Jurkat, Clone E6-1 (cell line): ENCODE measurements at regions not wholly inside any gene's neighbourhood (a gene's known extent, or its start where the extent isn't known, plus 50 kb on each side); places are given as distances from the start of the nearest gene placed in this dataset.

Experiments
- DNase-seq: peaks from one replicate; pipeline ENCODE4 v3.0.0-alpha.2; 2011; ENCODE audit warnings: low read depth, low spot score
- H3K4me3 ChIP-seq: 2 replicates; pipeline ENCODE4 v1.5.1; 2011; ENCODE audit warnings: mild to moderate bottlenecking, low read length, control low read depth, moderate library complexity

DNA sequence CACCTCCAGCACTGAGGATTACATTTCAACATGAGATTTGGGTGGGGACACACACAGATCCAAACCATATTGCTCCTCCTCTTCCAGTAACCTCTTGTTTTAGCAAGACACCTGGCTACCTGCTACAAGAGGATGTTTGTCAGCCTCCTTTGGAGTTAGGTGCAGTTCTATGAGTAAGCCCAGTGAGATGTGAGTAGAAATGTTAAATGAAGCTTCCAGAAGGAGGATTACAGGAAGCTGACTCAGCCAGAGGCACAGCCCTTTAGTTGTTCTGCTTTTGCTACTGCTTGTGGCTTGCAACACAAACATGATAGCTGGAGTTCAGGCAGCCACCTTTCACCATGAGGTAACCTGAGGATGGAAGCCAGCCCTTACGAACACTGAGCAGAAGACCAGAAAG is 382.7 kb upstream of the RNF32 start:
- no peak for DNase-seq
- H3K4me3 ChIP-seq, result no peak overlapping the region

DNA sequence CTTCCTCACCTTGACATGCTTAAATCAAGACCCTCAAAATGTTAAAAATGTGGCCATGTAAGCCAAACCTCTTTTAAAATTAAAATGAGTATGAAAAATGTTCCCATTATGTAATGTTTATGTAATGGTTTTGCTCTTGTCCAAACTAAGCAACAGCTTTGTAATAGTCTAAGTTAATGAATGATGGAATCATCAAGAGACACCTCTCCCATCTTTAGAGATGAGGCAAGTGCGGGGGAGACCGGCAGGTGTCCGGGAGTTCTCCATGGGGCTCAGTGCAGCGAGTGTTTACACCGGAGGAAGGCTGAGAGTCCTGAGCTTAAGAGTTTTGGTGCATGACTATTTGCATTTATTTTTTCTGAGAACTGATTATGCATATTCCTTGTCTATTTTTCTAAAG is 384.9 kb upstream of the RNF32 start:
- no peak overlapping the region for H3K4me3 ChIP-seq
- DNase-seq, result no peak

DNA sequence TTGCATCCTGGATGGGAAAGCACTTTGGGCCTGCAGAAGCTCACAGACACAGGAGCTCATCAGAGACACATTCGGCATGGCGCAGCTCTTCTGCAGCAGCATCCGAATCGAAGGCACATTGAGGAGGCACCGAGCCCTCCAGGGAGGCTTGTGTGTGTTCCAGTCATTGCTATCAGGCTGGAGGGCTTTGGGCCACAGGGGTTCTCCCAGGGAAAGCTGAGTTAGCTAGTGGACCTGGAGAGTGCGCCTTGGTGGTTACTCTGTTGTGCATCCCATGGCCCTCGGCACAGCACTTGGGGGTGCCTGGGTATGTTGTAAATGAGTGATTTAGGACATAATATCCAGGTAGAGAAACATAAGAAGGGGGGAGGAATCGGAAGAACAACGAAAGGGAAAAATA is 388.7 kb upstream of the RNF32 start:
- DNase-seq, result no peak
- no peak overlapping the region for H3K4me3 ChIP-seq

DNA sequence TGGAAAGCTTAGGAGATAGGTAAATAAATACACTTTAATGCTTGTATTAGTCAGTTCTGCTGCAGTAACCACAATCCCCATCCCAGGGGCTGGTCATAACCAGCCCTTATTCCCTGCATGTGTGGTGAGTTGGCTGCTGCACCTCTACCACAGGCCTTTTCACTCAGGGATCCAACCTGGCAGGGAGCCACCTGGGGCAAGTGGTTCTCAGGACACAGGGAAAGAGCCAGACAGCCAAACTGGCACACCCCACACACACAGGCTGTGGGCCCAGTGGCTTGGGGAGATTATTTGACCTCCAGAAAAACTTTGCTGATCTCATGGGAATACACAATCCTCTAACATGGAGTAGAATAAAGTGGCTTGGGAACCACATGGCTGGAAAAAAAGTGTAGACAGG is 400.0 kb upstream of the RNF32 start:
- no peak for DNase-seq
- H3K4me3 ChIP-seq, result no peak overlapping the region

DNA sequence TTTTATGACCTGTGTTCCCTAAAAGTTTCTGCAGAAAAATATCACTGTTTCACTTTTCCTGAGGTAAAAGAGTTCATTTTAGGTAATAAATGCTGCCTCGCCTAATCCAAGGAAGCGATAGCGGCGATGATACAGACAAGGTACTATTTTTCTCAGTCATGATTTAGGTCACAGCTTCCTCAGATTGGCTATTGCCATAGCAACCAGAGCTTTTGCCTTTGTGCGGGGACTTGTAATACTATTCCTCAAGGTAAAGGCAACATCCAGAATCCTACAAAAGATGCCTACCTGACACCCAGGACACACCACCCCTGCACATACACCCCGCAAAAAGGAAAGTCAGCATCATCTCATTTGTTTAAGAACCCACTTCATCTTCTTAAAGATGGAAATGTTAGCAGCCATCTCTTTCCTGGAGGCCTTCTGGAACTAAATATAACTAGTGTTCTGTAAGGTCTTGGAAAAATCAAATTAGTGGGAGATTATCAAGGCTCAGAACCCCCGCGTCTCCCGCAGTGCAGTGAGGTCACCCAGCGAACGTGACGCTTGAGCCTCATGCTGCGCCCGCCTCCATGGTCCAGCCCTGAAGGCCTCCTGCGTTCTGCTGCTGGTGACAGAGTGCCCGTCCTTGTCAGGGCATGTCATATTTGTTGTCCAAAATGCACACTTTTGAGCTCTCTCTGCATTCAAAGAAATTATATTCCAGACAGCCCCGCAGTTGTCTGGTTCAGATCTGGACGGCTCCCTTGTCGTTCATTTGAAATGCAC is 402.0 kb upstream of the RNF32 start:
- H3K4me3 ChIP-seq, result no peak overlapping the region
- DNase-seq, result no peak

DNA sequence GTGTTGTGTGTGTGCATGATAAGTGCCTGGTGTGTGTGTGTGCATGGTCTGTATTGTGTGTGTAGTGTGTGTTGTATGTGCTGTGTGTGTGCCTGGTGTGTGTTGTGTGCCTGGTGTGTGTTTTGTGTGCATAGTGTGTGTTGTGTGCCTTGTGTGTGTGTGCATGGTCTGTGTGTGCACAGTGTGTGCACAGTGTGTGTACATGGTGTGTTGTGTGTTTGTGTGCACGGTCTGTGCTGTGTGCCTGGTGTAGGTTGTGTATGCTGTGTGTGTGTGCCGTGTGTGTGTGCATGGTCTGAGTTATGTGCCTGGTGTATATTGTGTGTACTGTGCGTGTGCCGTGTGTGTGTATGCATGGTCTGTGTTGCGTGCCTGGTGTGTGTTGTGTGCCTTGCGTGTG is 403.0 kb upstream of the RNF32 start:
- no peak overlapping the region for H3K4me3 ChIP-seq
- DNase-seq, result no peak

DNA sequence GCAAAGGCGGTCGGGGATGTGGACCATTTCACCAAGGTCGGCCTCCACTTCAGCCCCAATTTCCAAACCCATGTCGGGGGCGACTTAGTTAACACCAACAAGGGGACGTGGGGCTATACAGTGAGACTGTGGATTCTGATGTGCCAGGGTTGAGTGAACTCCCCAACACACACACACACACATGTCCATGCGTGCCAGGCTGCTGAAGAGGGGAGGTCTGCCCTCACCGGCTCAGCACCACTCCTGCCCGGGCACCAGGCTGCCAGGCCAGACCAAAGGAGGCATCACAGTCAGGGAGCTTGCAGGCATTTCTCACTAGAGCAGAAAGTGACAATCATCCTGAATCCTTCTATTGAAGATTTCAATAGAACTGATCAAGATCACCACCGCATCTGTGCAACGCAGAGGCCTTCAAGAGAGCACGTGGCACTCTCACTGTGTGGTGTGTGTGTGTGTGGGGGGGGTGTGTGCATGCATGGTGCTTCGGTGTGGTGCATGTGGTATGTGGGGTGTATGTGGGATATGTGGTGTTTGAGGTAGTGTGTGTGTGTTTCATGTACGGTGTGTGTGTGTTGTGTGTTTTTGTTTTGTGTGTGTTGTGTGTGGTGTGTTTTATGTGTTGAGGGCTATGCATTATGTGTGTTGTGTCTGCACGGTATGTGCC is 403.5 kb upstream of the RNF32 start:
- H3K4me3 ChIP-seq, result no peak overlapping the region
- DNase-seq, result no peak

DNA sequence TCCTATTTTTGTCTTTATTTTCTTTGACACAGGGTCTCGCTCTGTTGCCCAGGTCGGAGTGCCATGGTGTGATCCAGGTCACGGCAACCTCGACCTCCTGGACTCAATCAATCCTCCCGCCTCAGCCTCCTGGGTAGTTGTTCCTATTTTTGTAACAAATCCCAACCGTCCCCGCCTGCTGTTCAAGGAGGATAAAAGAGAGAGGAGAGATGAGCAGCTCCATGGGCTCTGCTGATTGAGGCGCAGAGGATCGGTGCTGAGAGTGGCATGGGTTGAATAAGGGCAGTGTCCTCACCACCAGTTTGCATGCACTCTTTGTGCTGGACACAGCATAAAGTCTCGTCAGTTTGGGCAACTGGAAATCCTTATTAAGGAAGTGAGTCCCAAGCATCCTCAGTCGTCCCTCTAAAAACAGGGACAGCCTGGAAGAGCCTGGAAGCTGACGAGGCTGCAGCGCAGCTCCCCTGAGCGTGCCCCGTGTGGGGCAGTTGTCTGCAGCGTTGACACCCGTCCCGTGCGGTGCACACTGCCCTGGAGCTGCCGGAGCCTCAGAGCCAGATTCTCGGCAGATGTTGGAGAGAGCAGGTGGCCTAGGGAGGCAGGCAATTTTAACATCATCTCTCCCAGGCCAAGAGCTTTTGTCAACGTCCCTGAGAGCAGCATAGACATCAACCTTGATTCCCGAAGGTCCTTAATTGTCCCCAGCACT is 404.2 kb upstream of the RNF32 start:
- H3K4me3 ChIP-seq, result no peak overlapping the region
- no peak for DNase-seq

DNA sequence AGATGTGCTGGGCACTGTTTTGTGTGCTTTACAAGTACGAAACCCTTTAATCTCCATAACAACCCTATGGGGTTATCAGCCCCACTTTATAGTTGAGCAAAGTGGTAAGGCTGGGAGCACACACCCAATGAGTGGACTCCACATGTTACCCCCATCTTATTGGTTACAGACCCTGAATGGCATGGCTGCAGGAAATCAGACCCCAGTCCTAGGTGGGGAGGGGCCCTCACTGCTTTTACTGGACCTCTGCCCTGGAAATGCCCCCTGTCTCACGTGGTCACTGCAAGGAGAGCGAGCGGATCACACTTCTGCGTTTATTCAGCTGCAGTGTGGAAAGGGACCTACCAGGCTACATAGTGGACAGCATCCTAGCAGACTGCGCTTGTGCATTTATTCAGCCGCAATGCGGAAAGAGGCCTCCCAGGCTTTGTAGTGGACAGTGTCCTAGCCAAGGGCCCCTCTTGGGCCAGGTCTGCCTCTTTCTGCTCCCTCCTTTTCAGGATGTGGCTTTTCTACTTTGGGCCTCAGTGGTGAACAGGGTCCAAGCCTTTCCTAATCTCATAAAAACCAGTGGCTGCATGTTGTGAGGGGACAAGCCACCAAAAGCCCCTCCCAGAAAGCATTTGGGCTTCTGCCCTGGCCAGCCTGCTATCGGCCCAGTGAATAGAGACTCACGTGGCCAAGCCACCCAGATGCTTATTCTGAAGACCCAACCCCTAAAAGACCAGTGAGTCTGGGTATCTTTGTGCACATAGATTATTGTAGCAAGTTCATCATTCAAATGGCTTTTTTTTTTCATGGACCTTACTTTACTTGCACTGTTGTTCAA is 405.7 kb upstream of the RNF32 start:
- no peak overlapping the region for H3K4me3 ChIP-seq
- no peak for DNase-seq

DNA sequence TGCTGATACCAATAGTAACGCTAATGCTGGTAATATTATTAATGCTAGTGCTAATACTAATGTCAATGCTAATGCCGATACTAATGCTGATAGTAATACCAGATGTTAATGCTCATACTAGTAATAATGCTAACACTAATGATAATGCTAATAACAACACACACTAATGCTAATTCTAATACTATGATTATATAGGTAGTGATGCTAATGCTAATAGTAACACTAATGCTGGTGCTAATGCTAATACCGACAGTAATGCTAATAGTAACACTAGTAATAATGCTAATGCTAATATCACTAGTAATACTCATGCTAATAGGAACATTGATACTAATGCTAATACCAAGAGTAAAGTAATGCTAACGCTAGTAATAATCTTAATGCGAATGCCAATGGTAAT is 406.4 kb upstream of the RNF32 start:
- H3K4me3 ChIP-seq, result no peak overlapping the region
- DNase-seq, result no peak

DNA sequence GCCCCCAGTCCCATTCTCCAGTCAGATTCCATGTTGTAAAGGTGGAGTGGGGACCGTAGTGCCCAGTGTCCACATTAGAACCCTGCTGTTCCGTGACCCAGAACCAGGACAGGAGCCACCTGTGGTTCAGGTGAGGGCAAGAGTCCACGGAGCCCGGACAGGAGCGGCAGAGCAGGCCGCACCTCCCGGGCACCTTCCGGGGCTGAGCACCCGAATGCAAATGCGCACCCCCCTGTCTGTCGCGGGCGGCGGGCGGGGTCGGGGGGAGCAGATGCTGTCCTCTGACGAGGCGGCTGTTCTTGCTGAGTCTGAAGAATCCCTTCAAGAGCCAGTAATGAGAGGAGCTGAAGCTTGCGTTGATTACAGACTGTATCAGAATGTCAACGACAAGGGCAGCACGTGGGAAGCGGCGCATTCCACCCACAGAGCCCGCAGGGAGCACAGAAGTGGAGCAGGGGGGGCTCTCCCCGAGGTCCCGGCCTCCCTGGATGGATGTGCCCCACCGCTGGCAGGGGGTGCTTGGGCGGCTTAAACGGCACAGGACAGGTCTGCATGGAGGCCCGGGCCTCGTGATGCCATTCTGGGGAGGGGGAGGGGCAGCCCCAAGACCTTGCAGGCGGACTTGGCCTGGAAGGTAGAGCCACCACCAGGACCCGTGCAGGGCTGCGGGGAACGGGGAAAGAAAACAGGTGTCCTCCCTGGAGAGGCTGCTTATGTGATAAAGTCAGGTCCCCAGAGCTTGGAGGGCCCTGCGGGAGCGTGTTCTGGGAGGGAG is 407.5 kb upstream of the RNF32 start:
- H3K4me3 ChIP-seq, result no peak overlapping the region
- DNase-seq, result no peak

DNA sequence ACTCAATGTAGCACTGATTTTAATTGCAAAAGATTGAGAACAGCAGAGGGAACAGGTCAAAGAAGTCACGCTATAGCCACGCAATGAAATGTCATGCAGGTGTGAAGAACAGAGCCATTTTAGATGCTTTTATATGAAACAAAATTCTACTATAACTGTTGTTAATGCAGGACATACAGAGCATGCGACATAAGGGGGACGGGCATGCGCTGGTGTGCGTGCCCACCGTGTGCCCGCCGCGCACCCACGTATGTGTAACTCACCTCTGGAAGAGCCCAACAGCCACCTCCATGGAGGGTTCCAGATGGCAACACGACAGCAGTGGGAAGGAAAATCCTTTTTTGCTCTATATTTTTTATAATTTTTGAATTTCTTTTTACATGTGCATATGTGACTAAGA is 410.0 kb upstream of the RNF32 start:
- no peak overlapping the region for H3K4me3 ChIP-seq
- no peak for DNase-seq

DNA sequence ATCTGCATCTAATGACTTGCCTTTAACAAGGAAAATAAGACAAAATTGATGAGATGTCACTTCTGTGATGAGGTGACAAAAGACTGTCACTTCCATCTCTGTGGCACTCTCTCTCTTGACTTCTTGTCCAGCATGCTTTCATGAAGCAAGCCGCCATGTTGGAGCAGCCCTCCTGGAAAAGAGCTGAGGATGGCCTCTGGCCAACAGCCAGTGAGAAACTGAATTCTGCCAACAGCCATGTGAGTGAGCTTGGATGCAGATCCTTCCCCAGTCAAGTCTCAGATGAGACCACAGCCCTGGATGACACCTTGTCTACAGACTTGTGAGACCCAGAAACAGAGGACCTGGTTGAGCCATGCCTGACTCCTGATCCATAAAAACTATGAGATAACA is 412.6 kb upstream of the SHH start:
- no peak overlapping the region for H3K4me3 ChIP-seq
- DNase-seq, result no peak

DNA sequence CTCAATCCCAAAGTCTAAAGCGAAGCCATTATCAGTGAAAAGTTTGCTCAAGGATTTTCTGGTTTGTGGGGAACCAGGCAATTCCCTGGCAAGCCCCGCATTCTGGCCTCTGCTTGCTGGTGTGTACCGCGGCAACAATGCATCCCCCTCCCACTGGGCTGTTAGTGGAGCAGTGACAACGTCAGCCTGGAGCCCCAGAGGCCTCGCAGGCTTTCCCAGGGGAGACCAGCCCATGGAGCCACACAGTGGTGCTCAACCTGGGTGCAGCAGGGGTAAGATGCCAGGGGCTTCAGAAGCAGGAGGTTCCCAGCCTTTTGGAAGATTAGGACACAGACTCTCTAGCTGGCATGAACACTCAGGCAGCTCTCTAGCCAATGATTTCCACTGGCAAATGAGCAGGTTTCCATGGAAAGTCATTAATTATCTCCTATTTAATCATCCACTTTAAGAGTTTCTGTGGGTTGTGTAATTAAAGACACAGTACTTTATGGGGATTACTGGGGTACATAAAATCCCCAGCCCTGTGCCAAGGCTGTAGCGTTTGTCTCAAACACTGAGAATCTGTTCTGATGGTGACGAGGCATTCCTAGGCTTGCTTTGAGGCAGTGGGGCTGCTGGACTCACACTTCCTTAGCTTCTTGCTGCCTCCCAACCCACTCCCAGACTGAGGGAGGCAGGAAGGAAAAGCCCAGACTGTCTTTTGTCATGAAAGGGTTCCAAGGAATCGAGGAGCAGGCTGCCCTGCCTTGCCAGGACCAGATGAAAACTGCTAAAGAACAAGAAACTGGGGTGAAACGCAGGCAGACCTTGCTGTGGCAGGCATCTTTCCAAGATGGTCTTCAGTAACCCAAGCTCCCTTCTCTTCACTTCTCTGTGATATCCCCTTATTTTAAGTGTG is 411.9 kb upstream of the SHH start:
- DNase-seq, result no peak
- no peak overlapping the region for H3K4me3 ChIP-seq

DNA sequence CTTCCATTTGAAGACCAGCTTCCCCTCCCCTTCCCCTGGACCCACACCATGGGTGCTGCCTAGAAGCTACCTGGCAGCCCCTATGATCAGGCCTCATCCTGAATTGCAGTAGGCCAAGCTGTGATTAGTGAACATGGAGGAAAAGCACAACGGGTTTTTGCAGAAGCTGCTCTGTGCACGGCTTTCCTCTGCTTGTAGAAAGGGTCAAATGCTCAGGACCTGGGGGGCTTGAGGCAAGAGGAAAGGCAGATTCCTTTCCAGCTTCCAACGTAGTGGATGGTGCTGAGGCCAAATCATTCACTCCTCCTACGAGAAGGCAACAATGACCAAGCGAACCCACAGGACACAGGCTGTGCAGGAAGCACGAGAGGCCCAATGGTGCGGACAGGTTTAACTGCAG is 410.3 kb upstream of the SHH start:
- DNase-seq, result no peak
- no peak overlapping the region for H3K4me3 ChIP-seq

DNA sequence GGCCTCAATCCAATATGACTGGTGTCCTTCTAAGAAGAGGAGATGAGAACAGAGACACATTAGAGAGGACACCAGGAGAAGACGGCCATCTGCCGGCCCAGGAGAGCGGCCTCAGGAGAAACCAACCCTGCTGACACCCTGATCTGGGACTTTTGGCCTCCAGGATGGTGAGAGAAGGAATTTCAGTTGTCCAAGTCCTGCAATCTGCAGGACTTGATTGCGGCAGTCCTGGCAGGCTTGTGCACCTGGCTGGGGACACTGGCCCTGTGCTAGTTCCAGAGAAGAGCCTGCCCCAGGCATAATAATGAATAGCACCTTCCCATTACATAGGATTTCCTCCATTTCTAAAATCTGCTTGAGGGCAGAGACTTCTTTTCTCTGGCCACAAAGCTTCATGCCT is 409.9 kb upstream of the SHH start:
- H3K4me3 ChIP-seq, result no peak overlapping the region
- no peak for DNase-seq

DNA sequence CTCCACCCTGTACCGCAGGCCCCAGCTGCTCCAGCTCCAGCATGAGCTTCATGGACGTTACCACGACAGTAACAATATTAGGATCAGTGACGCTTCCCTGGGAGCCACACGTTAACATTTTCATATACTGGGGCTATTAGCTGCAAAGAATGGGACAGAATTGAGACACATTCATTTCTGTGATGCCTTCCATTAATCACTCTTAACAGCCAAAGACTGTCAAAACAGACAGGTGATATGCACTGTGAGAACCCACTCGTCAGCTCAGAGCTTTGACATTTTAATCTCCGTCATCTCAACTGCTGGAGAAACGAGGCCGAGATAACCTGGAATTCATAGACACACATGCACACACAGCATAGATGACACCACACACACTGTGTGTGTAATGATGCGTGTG is 408.4 kb upstream of the SHH start:
- no peak for DNase-seq
- H3K4me3 ChIP-seq, result no peak overlapping the region

DNA sequence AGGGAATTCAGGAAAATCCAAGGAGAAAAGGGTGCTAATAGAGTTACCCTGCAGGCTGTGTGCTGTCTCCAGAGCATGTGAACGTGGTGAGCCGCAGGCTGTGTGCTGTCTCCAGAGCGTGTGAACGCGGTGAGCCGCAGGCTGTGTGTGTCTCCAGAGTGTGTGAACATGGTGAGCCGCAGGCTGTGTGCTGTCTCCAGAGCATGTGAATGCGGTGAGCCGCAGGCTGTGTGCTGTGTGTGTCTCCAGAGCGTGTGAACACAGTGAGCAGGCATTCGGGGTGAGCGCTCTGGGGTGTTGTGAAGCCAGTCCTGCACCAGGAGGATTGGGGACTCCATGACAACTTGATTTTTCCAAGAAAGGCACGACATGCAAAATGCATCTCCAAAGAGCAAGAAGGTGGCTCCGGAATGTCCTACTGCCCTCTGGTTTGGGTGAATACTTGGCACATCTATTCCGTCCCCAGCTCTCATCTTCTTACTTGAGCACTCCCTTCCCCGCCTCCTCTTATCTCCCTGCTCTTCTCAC is 407.9 kb upstream of the SHH start:
- no peak for DNase-seq
- H3K4me3 ChIP-seq, result no peak overlapping the region
